ENCODE measurements at regions not wholly inside any gene's neighbourhood (a gene's known extent, or its start where the extent isn't known, plus 50 kb on each side); places are given as distances from the start of the nearest gene placed in this dataset.
A peak's percentile ranks its signal among the peaks of the same experiment; 100 is the strongest.
"Not testable (repeated sequence)": the region's sequence is repeated elsewhere in the genome, so short reads cannot be mapped to it uniquely, and the experiment has no call there.

- DNase-seq (ENCODE audit: low read depth, low spot score): no peak
Observed at GRCh38 chr15:31433091-31433490, 106.5 kb downstream of the KLF13 start.

GRCh38 chr15:31433574-31433973, 106.9 kb downstream of the KLF13 start:
- no peak for DNase-seq (ENCODE audit: low read depth, low spot score)

GRCh38 chr15:31434275-31434587, 107.6 kb downstream of the KLF13 start:
- no peak for DNase-seq (ENCODE audit: low read depth, low spot score)

GRCh38 chr15:31434588-31435260, 108.1 kb downstream of the KLF13 start:
- DNase-seq (ENCODE audit: low read depth, low spot score): no peak

GRCh38 chr15:31435261-31435911, 108.8 kb downstream of the KLF13 start:
- peak; percentile 90 for DNase-seq (ENCODE audit: low read depth, low spot score)

GRCh38 chr15:31435912-31436628, 109.4 kb downstream of the KLF13 start:
- DNase-seq (ENCODE audit: low read depth, low spot score): no peak

- no peak for DNase-seq (ENCODE audit: low read depth, low spot score)
Observed at GRCh38 chr15:31437686-31438085, 111.1 kb downstream of the KLF13 start.

GRCh38 chr15:31438601-31439265, 112.1 kb downstream of the KLF13 start:
- DNase-seq (ENCODE audit: low read depth, low spot score): no peak

GRCh38 chr15:31439328-31439727, 112.7 kb downstream of the KLF13 start:
- DNase-seq (ENCODE audit: low read depth, low spot score): peak; percentile 65

- not testable (repeated sequence) for DNase-seq (ENCODE audit: low read depth, low spot score)
Observed at GRCh38 chr15:31440216-31440615, 113.6 kb downstream of the KLF13 start.

- no peak for DNase-seq (ENCODE audit: low read depth, low spot score)
Observed at GRCh38 chr15:31440754-31441311, 114.2 kb downstream of the KLF13 start.

GRCh38 chr15:31442226-31442625, 115.6 kb downstream of the KLF13 start:
- DNase-seq (ENCODE audit: low read depth, low spot score): no peak

- DNase-seq (ENCODE audit: low read depth, low spot score): peak; percentile 41
Observed at GRCh38 chr15:31442699-31443111, 116.1 kb downstream of the KLF13 start.

- DNase-seq (ENCODE audit: low read depth, low spot score): no peak
Observed at GRCh38 chr15:31444844-31445243, 118.2 kb downstream of the KLF13 start.

- DNase-seq (ENCODE audit: low read depth, low spot score): no peak
Observed at GRCh38 chr15:31446546-31446945, 119.9 kb downstream of the KLF13 start.

GRCh38 chr15:31447931-31448634, 121.4 kb downstream of the KLF13 start:
- no peak for DNase-seq (ENCODE audit: low read depth, low spot score)

- no peak for DNase-seq (ENCODE audit: low read depth, low spot score)
Observed at GRCh38 chr15:31448635-31448979, 122.0 kb downstream of the KLF13 start.

- DNase-seq (ENCODE audit: low read depth, low spot score): no peak
Observed at GRCh38 chr15:31452595-31453557, 126.2 kb downstream of the KLF13 start.

GRCh38 chr15:31453558-31454318, 127.1 kb downstream of the KLF13 start:
- no peak for DNase-seq (ENCODE audit: low read depth, low spot score)

GRCh38 chr15:31455499-31455898, 128.9 kb downstream of the KLF13 start:
- no peak for DNase-seq (ENCODE audit: low read depth, low spot score)
